Ishikawa (cell line): ENCODE measurements at regions not wholly inside any gene's neighbourhood (a gene's known extent, or its start where the extent isn't known, plus 50 kb on each side); places are given as distances from the start of the nearest gene placed in this dataset.

Experiments
- CEBPB ChIP-seq: IDR thresholded peaks from 2 replicates; pipeline ENCODE4 v1.6.1; 2012
- CREB1 ChIP-seq: IDR thresholded peaks from 2 replicates; pipeline ENCODE4 v1.6.1; 2012; ENCODE audit warnings: low read depth
- EGR1 ChIP-seq: IDR thresholded peaks from 2 replicates; pipeline ENCODE4 v1.6.1; 2012
- EP300 ChIP-seq: IDR thresholded peaks from 2 replicates; pipeline ENCODE4 v1.6.1; 2012; ENCODE audit warnings: borderline replicate concordance
- FOXM1 ChIP-seq: IDR thresholded peaks from 2 replicates; pipeline ENCODE4 v1.6.1; 2012; ENCODE audit warnings: low read depth, borderline replicate concordance
- NFIC ChIP-seq: IDR thresholded peaks from 2 replicates; pipeline ENCODE4 v1.6.1; 2012
- RAD21 ChIP-seq: IDR thresholded peaks from 2 replicates; pipeline ENCODE4 v1.6.1; 2012; ENCODE audit warnings: low read depth
- REST ChIP-seq: IDR thresholded peaks from 2 replicates; pipeline ENCODE4 v1.6.1; 2012; ENCODE audit warnings: low read depth, mild to moderate bottlenecking
- TAF1 ChIP-seq: IDR thresholded peaks from 2 replicates; pipeline ENCODE4 v1.6.1; 2012; ENCODE audit warnings: low read depth, mild to moderate bottlenecking
- TCF12 ChIP-seq: IDR thresholded peaks from 2 replicates; pipeline ENCODE4 v1.6.1; 2012; ENCODE audit warnings: low read depth
- TEAD4 ChIP-seq: IDR thresholded peaks from 2 replicates; pipeline ENCODE4 v1.6.1; 2012
- USF1 ChIP-seq: IDR thresholded peaks from 2 replicates; pipeline ENCODE4 v1.6.1; 2012
- YY1 ChIP-seq: IDR thresholded peaks from 2 replicates; pipeline ENCODE4 v1.6.1; 2012; ENCODE audit warnings: low read depth
- ZBTB7A ChIP-seq: IDR thresholded peaks from 2 replicates; pipeline ENCODE4 v1.6.1; 2012; ENCODE audit warnings: low read depth
- TF ChIP-seq, protein P1 (sequence below): IDR thresholded peaks from 2 replicates; pipeline ENCODE4 v1.6.1; 2012

DNA sequence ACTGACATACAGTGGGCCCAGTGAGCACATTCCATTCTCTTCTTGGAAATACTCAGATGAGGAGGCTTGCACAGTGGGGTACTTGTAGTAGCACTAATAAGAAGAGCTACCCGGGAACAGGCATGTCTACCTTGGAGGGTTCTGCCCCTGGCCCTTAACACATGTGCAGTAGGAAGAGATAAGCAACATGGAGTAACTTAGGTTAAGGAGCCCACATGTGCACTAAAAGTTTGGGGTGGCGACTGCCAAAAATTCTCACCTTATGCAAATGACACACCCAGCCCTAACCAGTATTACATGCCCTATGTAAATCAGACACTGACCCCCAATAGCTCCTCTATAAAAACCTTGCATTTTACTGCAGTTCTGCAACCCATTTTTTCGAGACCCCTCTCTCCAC lies 1313.3 kb downstream of the KCNT2 start:
- TF ChIP-seq RAD21 (no peak), USF1 (no peak), TCF12 (no peak)

- no peak for TF ChIP-seq RAD21
- TF ChIP-seq NFIC, result no peak
- TF ChIP-seq FOXM1, result no peak
- no peak for TF ChIP-seq TEAD4
Measured at GRCh38 chr1:195278644-195279043, 1329.6 kb downstream of the KCNT2 start.

DNA sequence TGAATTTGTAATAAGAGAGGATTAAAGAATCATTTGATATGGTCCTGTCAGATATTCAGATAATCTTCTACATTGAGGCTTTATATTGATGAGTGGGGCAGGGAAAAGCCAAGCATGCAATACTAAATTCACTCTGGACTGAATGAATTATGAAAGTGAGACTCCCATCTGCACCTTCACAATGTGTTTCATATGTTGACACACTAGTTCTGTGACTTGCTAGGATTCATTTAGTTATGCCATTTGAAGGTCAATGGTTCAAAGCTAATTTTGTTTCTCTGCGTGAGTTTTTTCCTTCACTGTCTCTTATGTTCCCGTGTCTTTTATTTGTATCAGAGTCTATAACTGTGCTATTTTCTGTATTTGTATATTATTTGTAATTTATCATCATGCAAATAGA lies 1332.5 kb downstream of the KCNT2 start:
- TF ChIP-seq CEBPB, result no peak
- no peak for TF ChIP-seq FOXM1
- TF ChIP-seq ZBTB7A, result no peak
- no peak for TF ChIP-seq NFIC
- no peak for TF ChIP-seq USF1
- TF ChIP-seq TCF12, result no peak
- no peak for TF ChIP-seq EP300
- no peak for TF ChIP-seq YY1
- no peak for TF ChIP-seq TAF1
- no peak for TF ChIP-seq TEAD4
- no peak for TF ChIP-seq REST
- no peak for TF ChIP-seq CREB1
- TF ChIP-seq, protein P1, sequence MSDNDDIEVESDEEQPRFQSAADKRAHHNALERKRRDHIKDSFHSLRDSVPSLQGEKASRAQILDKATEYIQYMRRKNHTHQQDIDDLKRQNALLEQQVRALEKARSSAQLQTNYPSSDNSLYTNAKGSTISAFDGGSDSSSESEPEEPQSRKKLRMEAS, result no peak
- TF ChIP-seq EGR1, result no peak
- no peak for TF ChIP-seq RAD21

- TF ChIP-seq REST (no peak), YY1 (no peak), EGR1 (no peak), ZBTB7A (no peak), RAD21 (peak; percentile 0; the same call in 1 of the 2 replicates), EP300 (peak; percentile 24; the same call in 1 of the 2 replicates), NFIC (no peak), FOXM1 (no peak), CEBPB (peak; percentile 84), TAF1 (no peak), TEAD4 (no peak), TCF12 (peak; percentile 57), CREB1 (no peak)
- TF ChIP-seq, protein P1, result no peak
Measured at GRCh38 chr1:195251900-195252299, 1356.3 kb downstream of the KCNT2 start.

- TF ChIP-seq REST (no peak), NFIC (no peak), TAF1 (no peak), CEBPB (no peak), TEAD4 (no peak), YY1 (no peak), ZBTB7A (no peak), EP300 (no peak), RAD21 (no peak), CREB1 (no peak), TCF12 (no peak)
- TF ChIP-seq, protein P1, result no peak
Measured at GRCh38 chr1:195243492-195243891, 1364.7 kb downstream of the KCNT2 start.
